ENCODE measurements at regions not wholly inside any gene's neighbourhood (a gene's known extent, or its start where the extent isn't known, plus 50 kb on each side); places are given as distances from the start of the nearest gene placed in this dataset.

- TF ChIP-seq CTCF (IDR thresholded peaks at IDR 0.05): no peak
- no peak for TF ChIP-seq POLR2A (IDR thresholded peaks at IDR 0.05)
These were observed 886.4 kb downstream of the BRD1 start for GRCh38 chr22:48941033-48941902.

Data from tibial nerve (tissue), 3 donors.